AG09319 (cell line): ENCODE measurements at regions not wholly inside any gene's neighbourhood (a gene's known extent, or its start where the extent isn't known, plus 50 kb on each side); places are given as distances from the start of the nearest gene placed in this dataset.

ENCODE experiments used
- DNase-seq: peaks from one replicate; pipeline ENCODE4 v3.0.0-alpha.2; 2010; ENCODE audit warnings: low read depth; ENCODE audit errors: extremely low read depth
- CTCF ChIP-seq: IDR thresholded peaks from 2 replicates; pipeline ENCODE4 v1.5.1; 2011; ENCODE audit warnings: low read depth, mild to moderate bottlenecking, inconsistent platforms, low read length, moderate library complexity

- no peak for TF ChIP-seq CTCF
- DNase-seq = no peak
Measured at GRCh38 chr5:71937921-71938698, 169.2 kb upstream of the MAP1B start.

GRCh38 chr5:71938895-71939294 is 168.4 kb upstream of the MAP1B start:
- TF ChIP-seq CTCF = no peak
- DNase-seq = no peak

- TF ChIP-seq CTCF = no peak
- no peak for DNase-seq
Measured at GRCh38 chr5:71939452-71940230, 167.6 kb upstream of the MAP1B start.

GRCh38 chr5:71943874-71944273 is 163.4 kb upstream of the MAP1B start:
- no peak for DNase-seq

GRCh38 chr5:71945436-71945835 is 161.8 kb upstream of the MAP1B start:
- DNase-seq = no peak
- no peak for TF ChIP-seq CTCF

More at GRCh38 chr5:71943874-71944273, 163.4 kb upstream of the MAP1B start:
- TF ChIP-seq CTCF = no peak

GRCh38 chr5:71946343-71947030 is 160.8 kb upstream of the MAP1B start:
- DNase-seq = no peak
- TF ChIP-seq CTCF = no peak

GRCh38 chr5:71948206-71948605 is 159.1 kb upstream of the MAP1B start:
- DNase-seq = no peak
- TF ChIP-seq CTCF = no peak
